BLaER1 treated with 17β-estradiol and CSF1 and Interleukin-3, amounts not matched to agents 10 nM and 100 nM (cell line): ENCODE measurements at regions not wholly inside any gene's neighbourhood (a gene's known extent, or its start where the extent isn't known, plus 50 kb on each side); places are given as distances from the start of the nearest gene placed in this dataset.
A peak's percentile ranks its signal among the peaks of the same experiment; 100 is the strongest.

Experiments
- H3K27ac ChIP-seq, 11 experiments: shearing (Covaris generic); formaldehyde crosslinking; 2 replicates each; pipeline ENCODE4 v1.8.1; 2022
- H3K27me3 ChIP-seq, 11 experiments: shearing (Covaris generic); formaldehyde crosslinking; 2 replicates each; pipeline ENCODE4 v1.8.1; 2022
- H3K36me3 ChIP-seq, 11 experiments: shearing (Covaris generic); formaldehyde crosslinking; 2 replicates each; pipeline ENCODE4 v1.8.1; 2022
- H3K4me1 ChIP-seq, 10 experiments: shearing (Covaris generic); formaldehyde crosslinking; 2 replicates each; pipeline ENCODE4 v1.8.1; 2022
- H3K4me2 ChIP-seq, 11 experiments: shearing (Covaris generic); formaldehyde crosslinking; 2 replicates each; pipeline ENCODE4 v1.8.1; 2022
- H3K4me3 ChIP-seq, 10 experiments: shearing (Covaris generic); formaldehyde crosslinking; 2 replicates each; pipeline ENCODE4 v1.8.1; 2022
- H3K9ac ChIP-seq, 11 experiments: shearing (Covaris generic); formaldehyde crosslinking; 2 replicates each; pipeline ENCODE4 v1.8.1; 2022
- H3K9me3 ChIP-seq, 11 experiments: shearing (Covaris generic); formaldehyde crosslinking; replicated peaks in 1 of 11; 2 replicates each; pipeline ENCODE4 v1.8.1; 2022
- H4K20me1 ChIP-seq, 11 experiments: shearing (Covaris generic); formaldehyde crosslinking; 2 replicates each; pipeline ENCODE4 v1.8.1; 2022
- Cebpa-rat ChIP-seq, 11 experiments: shearing (Covaris generic); IDR thresholded peaks; 2 replicates each; pipeline ENCODE4 v1.8.1; 2022

GRCh38 chr15:70602834-70603560, 160.4 kb downstream of the UACA start:
- H3K9me3 ChIP-seq, result peaks cover 0 to 28% (median 19%) of the 10 kb centered on the region in 11 experiments; a peak in 19 of 22 replicates
- no peak overlapping the region for H3K27ac ChIP-seq
- no peak overlapping the region for H3K4me2 ChIP-seq
- no peaks in the 10 kb centered on the region for H3K36me3 ChIP-seq
- H3K9ac ChIP-seq, result no peak overlapping the region
- no peak overlapping the region for H3K4me3 ChIP-seq
- no peak for TF ChIP-seq Cebpa-rat (IDR thresholded peaks at IDR 0.05)
- peaks cover 0 to 12% (median 0%) of the 10 kb centered on the region in 11 experiments; a peak in 4 of 22 replicates for H3K27me3 ChIP-seq
- no peaks in the 10 kb centered on the region for H4K20me1 ChIP-seq
- H3K4me1 ChIP-seq, result peaks cover 0 to 11% (median 9%) of the 10 kb centered on the region in 10 experiments; a peak in 10 of 20 replicates

GRCh38 chr15:70602281-70602680, 161.1 kb downstream of the UACA start:
- Histone ChIP-seq H3K36me3 (no peaks in the 10 kb centered on the region), H3K4me3 (no peak overlapping the region)

GRCh38 chr15:70597945-70598344, 165.4 kb downstream of the UACA start:
- no peak overlapping the region for H3K4me2 ChIP-seq
- peaks cover 28 to 57% (median 45%) of the 10 kb centered on the region in 11 experiments for H3K9me3 ChIP-seq
- no peak overlapping the region for H3K9ac ChIP-seq
- H3K36me3 ChIP-seq, result no peaks in the 10 kb centered on the region
- no peak overlapping the region for H3K27ac ChIP-seq
- no peak for TF ChIP-seq Cebpa-rat (IDR thresholded peaks at IDR 0.05)
- H4K20me1 ChIP-seq, result no peaks in the 10 kb centered on the region
- no peaks in the 10 kb centered on the region for H3K4me1 ChIP-seq
- no peak overlapping the region for H3K4me3 ChIP-seq
- H3K27me3 ChIP-seq, result no peaks in the 10 kb centered on the region

More at GRCh38 chr15:70602281-70602680, 161.1 kb downstream of the UACA start:
- no peak for TF ChIP-seq Cebpa-rat (IDR thresholded peaks at IDR 0.05)
- Histone ChIP-seq H3K27ac (no peak overlapping the region), H3K9ac (no peak overlapping the region), H4K20me1 (no peaks in the 10 kb centered on the region), H3K9me3 (peaks cover 0 to 28% (median 19%) of the 10 kb centered on the region in 11 experiments; a peak in 19 of 22 replicates), H3K27me3 (peaks cover 0 to 12% (median 0%) of the 10 kb centered on the region in 11 experiments; a peak in 4 of 22 replicates), H3K4me2 (no peak overlapping the region), H3K4me1 (peaks cover 0 to 11% (median 9%) of the 10 kb centered on the region in 10 experiments; a peak in 10 of 20 replicates)

GRCh38 chr15:70597056-70597603, 166.2 kb downstream of the UACA start:
- H3K4me1 ChIP-seq, result no peaks in the 10 kb centered on the region
- TF ChIP-seq Cebpa-rat (IDR thresholded peaks at IDR 0.05), result no peak
- H3K36me3 ChIP-seq, result no peaks in the 10 kb centered on the region
- no peak overlapping the region for H3K9ac ChIP-seq
- H3K27ac ChIP-seq, result no peak overlapping the region
- H4K20me1 ChIP-seq, result no peaks in the 10 kb centered on the region
- no peak overlapping the region for H3K4me2 ChIP-seq
- H3K9me3 ChIP-seq, result peaks cover 36 to 66% (median 53%) of the 10 kb centered on the region in 11 experiments
- H3K4me3 ChIP-seq, result no peak overlapping the region
- H3K27me3 ChIP-seq, result no peaks in the 10 kb centered on the region

- H4K20me1 ChIP-seq, result no peaks in the 10 kb centered on the region
- no peaks in the 10 kb centered on the region for H3K36me3 ChIP-seq
- H3K27me3 ChIP-seq, result no peaks in the 10 kb centered on the region
- no peaks in the 10 kb centered on the region for H3K4me1 ChIP-seq
- no peak overlapping the region for H3K27ac ChIP-seq
- H3K4me2 ChIP-seq, result no peak overlapping the region
- H3K9me3 ChIP-seq, result peaks cover 37 to 72% (median 56%) of the 10 kb centered on the region in 11 experiments
- H3K9ac ChIP-seq, result no peak overlapping the region
- no peak for TF ChIP-seq Cebpa-rat (IDR thresholded peaks at IDR 0.05)
- no peak overlapping the region for H3K4me3 ChIP-seq
These were observed 166.9 kb downstream of the UACA start for GRCh38 chr15:70596354-70597055.

- Histone ChIP-seq H4K20me1 (no peaks in the 10 kb centered on the region), H3K4me1 (peaks cover 0 to 7% (median 0%) of the 10 kb centered on the region in 10 experiments; a peak in 6 of 20 replicates), H3K4me2 (no peak overlapping the region), H3K36me3 (no peaks in the 10 kb centered on the region), H3K27ac (no peak overlapping the region), H3K9me3 (peaks cover 37 to 57% (median 40%) of the 10 kb centered on the region in 11 experiments), H3K9ac (no peak overlapping the region), H3K4me3 (no peak overlapping the region), H3K27me3 (no peaks in the 10 kb centered on the region)
- no peak for TF ChIP-seq Cebpa-rat (IDR thresholded peaks at IDR 0.05)
These were observed 169.6 kb downstream of the UACA start for GRCh38 chr15:70593795-70594194.

- H4K20me1 ChIP-seq, result no peaks in the 10 kb centered on the region
- H3K9me3 ChIP-seq, result peaks cover 41 to 76% (median 64%) of the 10 kb centered on the region in 11 experiments
- H3K27me3 ChIP-seq, result no peaks in the 10 kb centered on the region
- no peak overlapping the region for H3K4me3 ChIP-seq
- TF ChIP-seq Cebpa-rat (IDR thresholded peaks at IDR 0.05), result no peak
- no peak overlapping the region for H3K27ac ChIP-seq
- 0 out of 22 replicates have a peak overlapping the region, but pooled peaks of 2 of the 11 experiments have one; percentile 18 to 19 for H3K4me2 ChIP-seq
- no peaks in the 10 kb centered on the region; a peak in 1 of 22 replicates for H3K36me3 ChIP-seq
- no peak overlapping the region for H3K9ac ChIP-seq
- peaks cover 0 to 8% (median 0%) of the 10 kb centered on the region in 10 experiments; a peak in 6 of 20 replicates for H3K4me1 ChIP-seq
These were observed 173.6 kb downstream of the UACA start for GRCh38 chr15:70589728-70590127.

GRCh38 chr15:70589221-70589620, 174.1 kb downstream of the UACA start:
- H3K4me3 ChIP-seq, result no peak overlapping the region
- peak overlapping the region in 6 of 11 experiments; percentile 1 to 26 (median 18); a peak in 8 of 22 replicates for H3K4me2 ChIP-seq
- H3K9me3 ChIP-seq, result peaks cover 37 to 76% (median 64%) of the 10 kb centered on the region in 11 experiments
- H3K9ac ChIP-seq, result no peak overlapping the region
- H3K27ac ChIP-seq, result no peak overlapping the region
- no peaks in the 10 kb centered on the region for H4K20me1 ChIP-seq
- H3K36me3 ChIP-seq, result no peaks in the 10 kb centered on the region; a peak in 1 of 22 replicates
- no peaks in the 10 kb centered on the region for H3K27me3 ChIP-seq
- TF ChIP-seq Cebpa-rat (IDR thresholded peaks at IDR 0.05), result no peak
- peaks cover 0 to 8% (median 0%) of the 10 kb centered on the region in 10 experiments; a peak in 6 of 20 replicates for H3K4me1 ChIP-seq

- H3K4me3 ChIP-seq, result no peak overlapping the region
- no peaks in the 10 kb centered on the region for H3K27me3 ChIP-seq
- no peak for TF ChIP-seq Cebpa-rat (IDR thresholded peaks at IDR 0.05)
- H3K27ac ChIP-seq, result no peak overlapping the region
- H4K20me1 ChIP-seq, result no peaks in the 10 kb centered on the region
- no peak overlapping the region for H3K9ac ChIP-seq
- H3K4me2 ChIP-seq, result peak overlapping the region in 6 of 11 experiments; percentile 1 to 26 (median 18); a peak in 5 of 22 replicates
- peaks cover 0 to 8% (median 0%) of the 10 kb centered on the region in 10 experiments; a peak in 6 of 20 replicates for H3K4me1 ChIP-seq
- no peaks in the 10 kb centered on the region; a peak in 1 of 22 replicates for H3K36me3 ChIP-seq
- peaks cover 31 to 70% (median 58%) of the 10 kb centered on the region in 11 experiments for H3K9me3 ChIP-seq
These were observed 174.7 kb downstream of the UACA start for GRCh38 chr15:70588613-70589012.
